NT2/D1 (cell line): ENCODE measurements at regions not wholly inside any gene's neighbourhood (a gene's known extent, or its start where the extent isn't known, plus 50 kb on each side); places are given as distances from the start of the nearest gene placed in this dataset.

Experiments used
- YY1 ChIP-seq: IDR thresholded peaks from 2 replicates; pipeline ENCODE4 v1.6.1; 2011; ENCODE audit not compliant: insufficient read length, insufficient read depth
- ZNF274 ChIP-seq: IDR thresholded peaks from 2 replicates; pipeline ENCODE4 v1.6.1; 2011; ENCODE audit warnings: mild to moderate bottlenecking, low read depth, low read length

GRCh38 chr4:64564126-64564525 lies 154.9 kb upstream of the TECRL start:
- TF ChIP-seq ZNF274, result no peak
- TF ChIP-seq YY1, result no peak
